ENCODE measurements at regions not wholly inside any gene's neighbourhood (a gene's known extent, or its start where the extent isn't known, plus 50 kb on each side); places are given as distances from the start of the nearest gene placed in this dataset.

- no peak for DNase-seq
- TF ChIP-seq CTCF (IDR thresholded peaks at IDR 0.05), result no peak
- H3K27me3 Mint-ChIP-seq (ENCODE audit: insufficient read depth), result no peaks in the 10 kb centered on the region
- H3K36me3 Mint-ChIP-seq (ENCODE audit: low read depth), result no peaks in the 10 kb centered on the region; the same call in 1 of the 2 replicates
- no peak overlapping the region for H3K4me3 Mint-ChIP-seq
- H3K4me1 Mint-ChIP-seq (ENCODE audit: low read depth), result no peaks in the 10 kb centered on the region
- H3K27ac Mint-ChIP-seq, result no peak overlapping the region
- H3K9me3 Mint-ChIP-seq, result peaks cover 12% of the 10 kb centered on the region
Measured at GRCh38 chr6:160831739-160832138, 129.7 kb downstream of the PLG start.

- Mint-ChIP-seq H3K4me3 (no peak overlapping the region), H3K4me1 (ENCODE audit: low read depth) (no peaks in the 10 kb centered on the region), H3K36me3 (ENCODE audit: low read depth) (no peaks in the 10 kb centered on the region; the same call in 1 of the 2 replicates), H3K27ac (no peak overlapping the region), H3K27me3 (ENCODE audit: insufficient read depth) (no peaks in the 10 kb centered on the region), H3K9me3 (peaks cover 10% of the 10 kb centered on the region)
- DNase-seq, result no peak
- no peak for TF ChIP-seq CTCF (IDR thresholded peaks at IDR 0.05)
Measured at GRCh38 chr6:160832422-160832821, 130.4 kb downstream of the PLG start.

GRCh38 chr6:160837146-160837545, 135.1 kb downstream of the PLG start:
- H3K4me3 Mint-ChIP-seq, result no peak overlapping the region
- no peaks in the 10 kb centered on the region for H3K27me3 Mint-ChIP-seq (ENCODE audit: insufficient read depth)
- no peak overlapping the region for H3K27ac Mint-ChIP-seq
- TF ChIP-seq CTCF (IDR thresholded peaks at IDR 0.05), result no peak
- H3K9me3 Mint-ChIP-seq, result peaks cover 11% of the 10 kb centered on the region; the same call in 1 of the 2 replicates
- H3K36me3 Mint-ChIP-seq (ENCODE audit: low read depth), result no peaks in the 10 kb centered on the region
- no peaks in the 10 kb centered on the region for H3K4me1 Mint-ChIP-seq (ENCODE audit: low read depth)
- DNase-seq, result no peak

GRCh38 chr6:160851031-160851430, 140.5 kb upstream of the MAP3K4 start:
- Mint-ChIP-seq H3K36me3 (ENCODE audit: low read depth) (no peaks in the 10 kb centered on the region), H3K4me1 (ENCODE audit: low read depth) (no peaks in the 10 kb centered on the region), H3K27ac (no peak overlapping the region), H3K27me3 (ENCODE audit: insufficient read depth) (no peaks in the 10 kb centered on the region), H3K4me3 (no peak overlapping the region), H3K9me3 (no peaks in the 10 kb centered on the region)
- TF ChIP-seq CTCF (IDR thresholded peaks at IDR 0.05), result no peak
- no peak for DNase-seq

- no peaks in the 10 kb centered on the region for H3K27me3 Mint-ChIP-seq (ENCODE audit: insufficient read depth)
- no peak for DNase-seq
- H3K4me1 Mint-ChIP-seq (ENCODE audit: low read depth), result no peaks in the 10 kb centered on the region
- TF ChIP-seq CTCF (IDR thresholded peaks at IDR 0.05), result no peak
- no peaks in the 10 kb centered on the region for H3K9me3 Mint-ChIP-seq
- no peak overlapping the region for H3K27ac Mint-ChIP-seq
- no peak overlapping the region for H3K4me3 Mint-ChIP-seq
- H3K36me3 Mint-ChIP-seq (ENCODE audit: low read depth), result no peaks in the 10 kb centered on the region
Measured at GRCh38 chr6:160853946-160854345, 137.6 kb upstream of the MAP3K4 start.

GRCh38 chr6:160858886-160859285, 132.7 kb upstream of the MAP3K4 start:
- no peak overlapping the region for H3K4me3 Mint-ChIP-seq
- H3K27ac Mint-ChIP-seq, result no peak overlapping the region
- no peak for TF ChIP-seq CTCF (IDR thresholded peaks at IDR 0.05)
- no peaks in the 10 kb centered on the region for H3K36me3 Mint-ChIP-seq (ENCODE audit: low read depth)
- DNase-seq, result no peak
- no peaks in the 10 kb centered on the region for H3K4me1 Mint-ChIP-seq (ENCODE audit: low read depth)
- H3K27me3 Mint-ChIP-seq (ENCODE audit: insufficient read depth), result no peaks in the 10 kb centered on the region
- peaks cover 6% of the 10 kb centered on the region; the same call in 1 of the 2 replicates for H3K9me3 Mint-ChIP-seq

Measured in HFFc6 (cell line).